NCI-H2081 treated with DMSO at 0.1 percent for 48 hours (cell line): ENCODE measurements at regions not wholly inside any gene's neighbourhood (a gene's known extent, or its start where the extent isn't known, plus 50 kb on each side); places are given as distances from the start of the nearest gene placed in this dataset.
"Not testable (repeated sequence)": the region's sequence is repeated elsewhere in the genome, so short reads cannot be mapped to it uniquely, and the experiment has no call there.

Source experiments
- DNase-seq: peaks from one replicate; lab custom pipeline; 2025; lab: John Stamatoyannopoulos, UW

GRCh38 chr16:5979905-5980550 is 882.4 kb upstream of the EEF2KMT start:
- DNase-seq = no peak

DNA sequence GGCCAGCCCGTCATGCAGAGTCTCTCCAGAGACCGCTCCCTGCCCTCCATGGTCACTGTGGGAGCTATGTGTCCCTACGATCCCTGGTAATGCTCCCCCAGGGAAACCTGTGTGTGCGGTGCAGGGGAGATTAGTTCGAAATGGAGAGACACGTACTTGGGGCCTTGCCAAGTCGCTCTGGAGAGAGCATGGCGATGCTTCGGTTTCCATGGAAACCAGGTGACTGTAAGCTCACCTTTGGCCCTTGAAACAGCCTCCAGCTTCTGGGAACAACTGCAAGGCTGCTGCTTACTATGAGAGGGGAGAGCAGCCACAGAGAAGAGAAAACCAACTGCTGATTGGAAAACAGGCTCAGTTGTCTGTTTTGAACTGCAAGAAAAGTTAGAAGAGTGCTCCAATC is 879.7 kb upstream of the EEF2KMT start:
- DNase-seq = no peak

DNA sequence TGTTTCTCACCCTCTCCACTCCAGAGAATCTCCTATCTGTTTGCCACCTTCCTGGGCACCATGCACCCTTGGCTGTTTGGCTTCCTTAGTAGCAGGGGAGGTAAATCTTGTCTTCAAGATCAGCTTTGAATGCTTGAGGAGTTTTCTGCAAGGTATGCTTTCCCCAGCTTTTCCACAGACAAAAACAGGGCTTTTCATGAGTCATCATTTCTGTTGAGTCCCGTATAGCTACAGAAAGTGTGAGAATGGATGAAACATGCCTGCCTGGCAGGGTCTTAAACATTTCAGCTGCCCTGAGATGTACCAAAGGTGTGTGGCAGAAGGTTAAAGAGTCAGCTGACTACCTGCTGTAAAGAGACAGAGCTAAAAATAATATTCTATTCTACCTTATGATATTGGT is 875.2 kb upstream of the EEF2KMT start:
- no peak for DNase-seq

DNA sequence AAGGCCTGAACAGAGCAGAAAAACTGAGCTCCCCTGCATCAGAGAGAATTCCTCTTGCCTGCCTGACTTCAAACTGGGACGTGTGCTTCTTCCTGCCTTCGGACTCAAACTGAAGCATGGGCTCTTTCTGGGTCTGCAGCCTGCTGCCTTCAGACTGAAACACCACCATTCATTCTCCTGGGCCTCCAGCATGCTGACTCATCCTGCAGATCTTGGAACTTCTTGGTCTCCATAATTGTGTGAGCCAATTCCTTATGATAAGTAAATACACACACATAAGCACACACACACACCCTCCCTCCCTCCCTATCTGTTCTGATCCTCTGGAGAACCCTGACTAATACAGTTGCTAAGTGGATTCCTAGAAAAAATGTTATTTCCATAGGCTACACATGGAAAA is 874.3 kb upstream of the EEF2KMT start:
- no peak for DNase-seq

- DNase-seq = no peak
Measured at GRCh38 chr16:5971106-5971505, 873.5 kb upstream of the EEF2KMT start.

DNA sequence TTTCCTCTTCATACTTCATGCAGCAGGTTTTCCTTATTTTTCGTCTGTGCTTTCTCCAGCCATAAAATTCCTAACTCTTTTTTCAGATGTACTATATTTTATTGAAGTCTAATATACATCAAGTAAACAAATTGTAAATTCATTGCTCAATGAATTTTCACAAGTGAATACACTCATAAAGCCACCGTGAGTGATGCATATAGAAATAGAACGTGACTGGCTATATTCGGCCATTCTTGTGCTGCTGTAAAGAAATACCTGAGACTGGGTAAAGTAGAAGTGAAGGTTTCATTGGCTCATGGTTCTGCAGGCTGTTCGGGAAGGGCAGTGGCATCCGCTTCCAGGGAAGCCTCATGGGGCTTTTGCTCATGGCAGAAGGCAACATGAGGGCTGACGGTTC is 868.4 kb upstream of the EEF2KMT start:
- no peak for DNase-seq

- DNase-seq = no peak
Measured at GRCh38 chr16:5965321-5965720, 867.7 kb upstream of the EEF2KMT start.

GRCh38 chr16:5951486-5951885 is 853.9 kb upstream of the EEF2KMT start:
- no peak for DNase-seq

DNA sequence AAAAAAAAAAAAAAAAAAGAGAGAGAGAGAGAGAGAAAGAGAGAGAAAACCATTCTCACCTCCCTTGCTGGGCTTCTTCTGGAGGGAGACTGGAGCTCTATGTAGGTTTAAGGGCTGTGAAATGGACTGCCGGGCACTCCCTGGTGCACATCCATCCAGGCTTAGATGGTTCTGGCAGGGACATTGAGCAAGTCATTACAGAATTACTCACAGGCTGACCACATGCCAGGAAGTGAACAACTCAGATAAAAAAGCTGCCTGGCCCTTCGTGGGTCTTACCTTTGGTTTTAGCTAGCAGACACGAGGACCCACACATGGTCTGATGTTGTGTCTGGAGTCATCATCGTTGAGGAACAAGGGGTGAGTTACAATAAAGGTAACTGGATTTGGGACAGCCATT is 847.4 kb upstream of the EEF2KMT start:
- no peak for DNase-seq

DNA sequence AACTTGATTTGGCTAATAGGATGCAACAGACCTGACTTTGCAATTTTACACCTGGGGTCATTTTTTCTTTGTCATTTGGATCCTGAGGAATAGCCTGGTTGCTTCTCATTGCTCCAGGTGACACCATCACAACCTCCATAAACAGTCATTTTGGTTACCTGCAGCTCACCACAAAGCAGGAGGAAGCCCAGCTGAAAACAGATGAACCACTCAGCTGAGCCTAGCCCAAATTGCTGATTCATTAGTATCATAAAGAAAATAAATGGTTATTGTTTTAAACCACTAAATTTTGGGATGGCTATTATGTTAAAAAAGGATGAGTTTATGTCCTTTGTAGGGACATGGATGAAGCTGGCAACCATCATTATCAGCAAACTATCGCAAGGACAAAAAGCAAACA is 841.0 kb upstream of the EEF2KMT start:
- no peak for DNase-seq

DNA sequence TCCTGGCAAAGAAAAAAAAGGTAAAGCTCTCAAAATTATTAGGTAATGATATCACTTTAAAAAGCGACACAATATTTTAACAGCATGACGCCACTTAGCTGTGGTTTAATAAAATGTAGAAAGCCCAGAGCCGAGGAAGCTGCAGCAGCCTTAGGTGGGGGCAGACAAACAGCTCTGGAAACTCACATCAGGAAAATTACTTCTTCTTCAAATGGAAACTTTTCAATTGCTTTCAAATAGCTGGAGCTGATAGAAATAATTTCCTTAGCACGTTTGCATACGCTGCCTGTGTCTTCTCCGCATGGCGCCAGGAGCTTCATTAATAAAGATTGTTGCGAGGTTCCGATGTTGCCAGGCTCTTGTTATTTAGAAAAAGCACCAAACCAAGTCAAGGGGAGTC is 835.3 kb upstream of the EEF2KMT start:
- DNase-seq = no peak

- DNase-seq = no peak
Measured at GRCh38 chr16:5928476-5929065, 831.0 kb upstream of the EEF2KMT start.

DNA sequence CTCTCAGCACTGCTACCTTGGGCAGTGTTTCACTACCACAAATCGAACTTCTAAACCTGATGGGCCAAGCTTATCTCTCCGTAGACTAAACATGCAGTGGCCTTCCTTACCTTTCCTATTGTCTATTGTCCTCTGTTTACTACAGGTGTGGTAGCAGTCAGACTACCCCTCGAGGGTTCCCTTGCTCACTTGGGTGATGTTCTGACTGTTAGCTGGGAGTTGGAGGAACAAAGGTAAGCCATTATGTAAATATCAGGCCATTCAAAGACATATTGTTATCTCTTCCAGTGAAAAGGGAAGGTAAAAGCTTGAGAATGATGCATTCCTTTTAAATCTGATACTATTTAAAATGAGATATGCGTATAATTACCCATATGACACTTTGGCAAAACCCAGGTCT is 828.3 kb upstream of the EEF2KMT start:
- no peak for DNase-seq

- no peak for DNase-seq
Measured at GRCh38 chr16:5922686-5923085, 825.1 kb upstream of the EEF2KMT start.

DNA sequence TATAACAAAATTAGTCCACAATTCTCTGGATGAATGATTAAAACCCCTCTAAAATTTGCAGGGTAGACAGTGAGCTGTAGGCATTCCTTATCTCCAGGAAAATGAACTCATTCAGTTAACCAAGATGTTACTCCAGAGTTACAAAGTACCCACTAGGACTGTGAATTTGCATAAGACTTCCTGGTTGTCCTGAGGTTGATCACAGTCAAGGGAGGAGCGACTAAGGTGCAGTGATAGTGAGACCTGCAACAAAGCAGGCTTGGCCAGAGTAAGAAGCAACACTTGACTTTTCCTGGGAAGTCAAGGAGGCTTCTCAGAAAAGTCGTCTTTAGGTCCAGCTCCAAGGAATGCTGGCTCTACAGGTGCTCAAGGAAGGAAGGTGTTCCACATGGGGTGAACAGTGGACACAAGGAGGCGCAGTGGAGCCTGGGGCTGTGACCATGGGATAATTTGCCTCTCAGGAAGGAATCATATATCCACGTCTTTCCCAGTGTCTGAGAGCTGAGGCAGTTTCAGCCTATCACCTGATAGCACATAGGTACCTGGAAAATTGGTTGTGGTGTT is 821.1 kb upstream of the EEF2KMT start:
- no peak for DNase-seq

- DNase-seq = no peak
Measured at GRCh38 chr16:5917436-5918195, 820.0 kb upstream of the EEF2KMT start.

DNA sequence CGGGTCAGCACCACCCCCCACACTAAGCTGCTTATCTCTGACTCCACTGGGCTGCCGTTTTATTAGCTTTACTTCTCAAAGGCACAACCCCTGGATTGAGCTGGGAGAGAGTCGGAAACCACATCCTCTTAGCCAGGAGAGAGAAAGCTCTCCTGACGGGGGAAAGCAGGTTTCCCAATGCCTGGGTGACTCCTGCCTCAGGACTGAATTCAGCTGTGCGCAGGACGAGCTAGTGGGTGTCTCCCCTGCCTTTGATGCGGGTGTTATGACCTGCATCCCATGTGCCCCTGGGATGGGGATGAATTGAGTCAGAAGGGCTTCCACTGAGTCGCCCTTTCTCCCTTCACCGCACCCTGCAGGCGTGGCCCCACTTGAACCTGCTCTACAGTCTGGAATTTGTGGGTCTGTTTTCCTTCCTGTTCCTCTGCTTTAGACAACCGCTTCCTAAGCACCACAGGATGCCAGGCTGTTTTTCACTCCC is 819.2 kb upstream of the EEF2KMT start:
- DNase-seq = no peak

- no peak for DNase-seq
Measured at GRCh38 chr16:5911241-5911640, 813.6 kb upstream of the EEF2KMT start.

DNA sequence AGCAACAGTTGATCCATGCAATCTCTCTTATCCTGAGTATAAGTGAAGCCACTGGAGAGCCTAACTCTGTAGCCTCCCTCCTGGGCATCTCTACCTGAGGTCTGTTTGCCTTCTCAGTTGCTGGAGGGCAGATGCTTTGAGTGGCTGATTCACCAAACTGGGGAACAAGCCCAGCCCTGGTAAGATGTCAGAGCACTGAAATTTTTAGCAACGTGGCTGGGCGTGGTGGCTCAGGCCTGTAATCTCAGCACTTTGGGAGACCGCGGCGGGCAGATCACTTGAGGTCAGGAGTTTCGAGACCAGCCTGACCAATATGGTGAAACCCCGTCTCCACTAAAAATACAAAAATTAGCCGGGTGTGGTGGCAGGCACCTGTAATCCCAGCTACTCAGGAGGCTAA is 812.0 kb upstream of the EEF2KMT start:
- DNase-seq = not testable (repeated sequence)

GRCh38 chr16:5907544-5907943 is 809.9 kb upstream of the EEF2KMT start:
- DNase-seq = no peak

DNA sequence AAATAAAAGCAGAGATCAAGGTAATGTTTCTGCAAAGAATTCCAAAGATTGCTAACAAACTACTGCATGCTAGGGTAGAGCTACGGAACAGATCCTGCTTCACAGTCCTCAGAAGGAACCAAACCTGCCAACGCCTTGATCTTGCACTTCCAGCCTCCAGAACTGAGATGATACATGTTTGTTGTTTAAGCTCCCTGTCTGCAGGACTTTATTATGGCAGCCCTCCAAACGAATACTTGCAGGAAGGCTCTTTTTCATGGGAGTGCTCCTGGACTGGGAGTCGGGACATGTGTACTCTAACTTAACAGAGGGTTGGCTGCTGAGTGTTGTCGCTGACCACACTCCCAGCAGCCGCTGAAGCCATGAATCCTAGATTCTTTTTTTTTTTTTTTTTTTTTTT is 808.8 kb upstream of the EEF2KMT start:
- DNase-seq = no peak

DNA sequence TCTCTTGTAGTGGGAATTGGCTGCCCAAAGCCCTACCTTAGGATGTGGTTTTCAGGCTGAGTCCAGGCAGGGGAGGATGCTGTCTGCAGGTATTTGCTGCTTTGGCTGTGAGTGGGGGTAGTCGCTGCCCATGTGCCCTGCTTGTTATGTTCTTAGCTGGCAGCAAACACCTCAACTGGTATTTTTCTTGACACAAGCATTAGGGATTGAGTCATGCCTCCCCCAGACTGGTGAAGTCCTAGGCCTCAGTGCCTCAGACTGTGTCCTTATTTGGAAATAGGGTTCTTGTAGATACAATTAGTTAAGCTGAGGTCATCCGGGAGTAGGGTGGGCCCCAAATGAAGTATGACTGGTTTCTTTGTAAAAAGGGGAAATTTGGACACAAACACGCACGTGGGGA is 808.3 kb upstream of the EEF2KMT start:
- no peak for DNase-seq

GRCh38 chr16:5903832-5904231 is 806.2 kb upstream of the EEF2KMT start:
- no peak for DNase-seq
